Small intestine (tissue), 7 donors: ENCODE measurements at regions not wholly inside any gene's neighbourhood (a gene's known extent, or its start where the extent isn't known, plus 50 kb on each side); places are given as distances from the start of the nearest gene placed in this dataset.
A peak's percentile ranks its signal among the peaks of the same experiment; 100 is the strongest.

Source experiments
- DNase-seq, 2 donors: peaks; one replicate each; pipeline versions ENCODE4 v3.0.0 to v3.0.0-alpha.2; 2013
- FAIRE-seq: peaks from 2 replicates; lab custom pipeline; 2012; peaks lifted over from hg19 to GRCh38; lab: Jason Lieb, UNC
- H3K27ac ChIP-seq, 3 donors: one replicate each; pipeline ENCODE4 v1.5.1; 2013; ENCODE audit warnings: low read length in 2 of 3, mild to moderate bottlenecking in 2 of 3, control low read depth in 1 of 3, inconsistent platforms in 1 of 3, low read depth in 1 of 3, moderate library complexity in 1 of 3
- H3K27me3 ChIP-seq, 3 donors: one replicate each; pipeline ENCODE4 v1.6.1; 2013; ENCODE audit warnings: low read length in 3 of 3, inconsistent platforms in 1 of 3; ENCODE audit not compliant: control insufficient read depth in 3 of 3, insufficient read depth in 3 of 3
- H3K36me3 ChIP-seq, 3 donors: one replicate each; pipeline ENCODE4 v1.6.1; 2013; ENCODE audit warnings: low read length in 3 of 3, inconsistent platforms in 1 of 3, low read depth in 1 of 3, mild to moderate bottlenecking in 1 of 3, moderate library complexity in 1 of 3; ENCODE audit not compliant: control insufficient read depth in 3 of 3, insufficient read depth in 2 of 3
- H3K4me1 ChIP-seq, 3 donors: one replicate each; pipeline ENCODE4 v1.6.1; 2013; ENCODE audit warnings: low read length in 2 of 3, inconsistent platforms in 1 of 3, low read depth in 1 of 3, mild to moderate bottlenecking in 1 of 3, moderate library complexity in 1 of 3; ENCODE audit not compliant: control insufficient read depth in 3 of 3, insufficient read depth in 2 of 3
- H3K4me3 ChIP-seq, 3 donors: one replicate each; pipeline ENCODE4 v1.5.1; 2013; ENCODE audit warnings: low read length in 3 of 3, control low read depth in 1 of 3, inconsistent platforms in 1 of 3, low read depth in 1 of 3, mild to moderate bottlenecking in 1 of 3, moderate library complexity in 1 of 3
- H3K9me3 ChIP-seq, 2 donors: one replicate each; pipeline ENCODE4 v1.6.1; 2013; ENCODE audit warnings: low read depth in 1 of 2, low read length in 1 of 2; ENCODE audit not compliant: control insufficient read depth in 2 of 2, insufficient read depth in 1 of 2
- WGBS, 3 donors: extraction: QIAGEN DNeasy Blood & Tissue Kit; methylation state at CpG; one replicate each; pipeline ENCODE4 v1.1.7; 2013; 5-methylcytosine and 5-hydroxymethylcytosine counted together
- donor health status: healthy with polysubstance abuse.
- donor health status: control.
- donor health status: control.
- donor health status: Bipolar disorder and iron deficiency.
- donor health status: healthy.

DNA sequence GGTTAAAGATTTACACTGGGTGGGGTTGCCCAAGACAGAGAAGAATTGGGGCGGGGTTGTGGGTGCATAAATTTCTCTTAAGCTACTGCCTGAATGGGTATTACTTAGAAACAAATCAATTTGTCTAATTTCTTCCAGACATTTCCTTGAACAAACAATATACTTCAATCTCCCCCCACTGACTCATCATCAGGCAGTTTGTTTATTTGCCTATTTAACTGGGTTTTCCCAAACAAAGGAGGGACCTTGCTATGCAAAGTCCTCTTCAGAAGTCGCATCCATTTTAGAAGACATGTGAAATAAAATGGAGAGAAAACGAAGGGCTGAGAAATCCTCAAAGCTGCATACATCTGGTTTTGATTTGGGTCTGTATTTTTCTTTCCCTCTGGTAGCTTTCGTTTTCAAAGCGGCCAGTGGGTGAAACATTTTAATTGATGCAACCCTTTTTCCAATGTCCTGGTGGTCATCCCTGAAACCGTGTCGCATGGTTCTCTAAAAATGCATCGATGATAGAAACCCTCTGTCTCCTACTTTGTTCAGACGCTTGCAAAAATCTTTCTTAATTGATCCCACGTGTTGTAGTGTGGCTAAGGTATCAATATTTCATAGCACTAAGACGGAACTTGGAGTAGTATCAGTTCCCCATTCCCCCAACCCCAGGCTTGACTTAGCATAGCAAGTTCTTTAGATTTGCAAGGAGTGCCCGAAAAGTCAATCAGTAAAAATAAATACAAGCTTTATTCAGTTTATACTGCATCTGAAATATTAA, 115.1 kb upstream of the MXRA5 start:
- no peaks in the 10 kb centered on the region for H3K4me1 ChIP-seq
- peak overlapping the region in 1 of 3 donors; percentile 16 for H3K27ac ChIP-seq
- 60 to 81% (median 78%) methylated on average over 12 of the region's 12 CpGs for WGBS, 3 donors
- H3K9me3 ChIP-seq = no peaks in the 10 kb centered on the region
- no peaks in the 10 kb centered on the region for H3K36me3 ChIP-seq
- H3K4me3 ChIP-seq = no peak overlapping the region
- H3K27me3 ChIP-seq = no peaks in the 10 kb centered on the region
- FAIRE-seq = no peak
- DNase-seq = no peak

DNA sequence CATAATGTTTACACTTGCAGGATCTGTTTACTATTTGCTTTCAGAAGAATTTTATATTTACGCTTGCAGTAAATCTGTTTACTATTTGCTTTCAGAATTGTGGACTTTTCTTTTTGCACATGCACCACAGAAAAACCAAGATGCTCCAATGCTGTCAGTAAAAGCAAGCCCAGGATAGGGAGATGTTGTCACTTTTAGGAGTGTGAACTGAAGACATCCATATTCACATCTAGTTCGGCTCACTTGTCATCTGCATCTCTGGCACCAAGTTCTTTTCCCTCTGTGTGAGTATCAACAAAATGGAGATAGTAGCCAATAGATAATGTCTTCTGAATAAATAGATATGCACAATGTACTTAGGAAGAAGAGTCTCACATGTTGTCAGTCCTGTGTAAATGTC, 109.3 kb upstream of the MXRA5 start:
- 67 to 84% (median 82%) methylated on average over 2 of the region's 2 CpGs for WGBS, 3 donors
- no peaks in the 10 kb centered on the region for H3K27me3 ChIP-seq
- no peak overlapping the region for H3K27ac ChIP-seq
- no peak for DNase-seq
- H3K4me1 ChIP-seq = no peaks in the 10 kb centered on the region
- no peak for FAIRE-seq
- H3K4me3 ChIP-seq = no peak overlapping the region
- no peaks in the 10 kb centered on the region for H3K9me3 ChIP-seq
- no peaks in the 10 kb centered on the region for H3K36me3 ChIP-seq

DNA sequence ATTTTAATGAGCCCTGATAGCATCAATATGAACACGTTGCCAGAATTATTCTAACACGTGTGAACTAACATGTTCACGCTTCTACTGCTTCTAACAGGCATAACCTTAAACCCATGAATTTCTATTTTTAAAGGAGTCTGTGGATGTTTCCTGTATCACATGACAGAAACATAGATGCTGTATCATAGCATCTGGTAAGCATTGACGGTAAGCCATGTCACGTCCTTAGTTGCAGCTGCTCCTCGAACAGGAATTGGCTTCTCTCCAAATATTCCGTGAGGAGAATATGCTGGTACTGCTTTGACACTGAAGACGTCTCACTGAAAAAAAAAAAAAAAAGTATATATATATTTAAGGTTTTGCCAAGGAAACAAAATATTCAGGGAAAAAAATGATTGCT, 105.1 kb upstream of the MXRA5 start:
- 57 to 65% (median 63%) methylated on average over 8 of the region's 8 CpGs for WGBS, 3 donors
- no peaks in the 10 kb centered on the region for H3K9me3 ChIP-seq
- FAIRE-seq = no peak
- no peaks in the 10 kb centered on the region for H3K36me3 ChIP-seq
- no peaks in the 10 kb centered on the region for H3K4me1 ChIP-seq
- H3K4me3 ChIP-seq = no peak overlapping the region
- no peak overlapping the region for H3K27ac ChIP-seq
- no peaks in the 10 kb centered on the region for H3K27me3 ChIP-seq
- DNase-seq = no peak

DNA sequence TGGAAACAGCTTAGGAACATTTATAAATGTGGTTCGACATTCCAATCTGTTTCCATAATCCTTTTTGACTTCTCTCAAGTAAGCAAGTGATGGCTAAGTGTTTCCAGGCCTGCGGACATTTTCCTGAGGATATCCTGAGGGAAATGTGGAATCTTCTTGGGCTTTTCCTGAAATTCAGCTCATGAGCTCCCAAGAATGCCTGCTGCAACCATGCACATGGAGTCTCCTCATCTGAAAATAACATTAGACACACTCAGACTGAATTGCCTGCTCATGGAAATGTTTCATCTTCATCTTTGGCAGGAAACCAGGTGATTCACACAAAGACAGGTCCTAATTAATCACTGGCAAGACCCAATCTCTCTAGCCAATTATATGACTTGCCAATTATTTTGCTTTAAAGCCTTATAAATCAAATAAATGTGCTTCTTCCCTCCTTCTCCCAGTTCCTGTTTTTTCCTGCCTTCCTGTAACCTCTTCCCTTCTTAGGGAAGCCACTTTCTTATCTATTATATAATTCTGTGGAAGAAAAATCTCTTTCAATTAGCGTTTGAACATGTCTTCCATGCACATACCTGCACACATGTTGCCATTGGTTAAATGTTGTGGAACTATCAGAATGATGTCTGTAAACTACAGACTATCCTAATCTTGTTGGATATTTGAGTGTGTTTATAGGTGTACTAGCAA, 104.6 kb upstream of the MXRA5 start:
- 47 to 75% (median 65%) methylated on average over 3 of the region's 3 CpGs for WGBS, 3 donors
- FAIRE-seq (peak; percentile 78), DNase-seq (no peak)
- no peaks in the 10 kb centered on the region for H3K36me3 ChIP-seq
- H3K4me1 ChIP-seq = no peaks in the 10 kb centered on the region
- no peaks in the 10 kb centered on the region for H3K27me3 ChIP-seq
- no peak overlapping the region for H3K4me3 ChIP-seq
- no peak overlapping the region for H3K27ac ChIP-seq
- no peaks in the 10 kb centered on the region for H3K9me3 ChIP-seq

DNA sequence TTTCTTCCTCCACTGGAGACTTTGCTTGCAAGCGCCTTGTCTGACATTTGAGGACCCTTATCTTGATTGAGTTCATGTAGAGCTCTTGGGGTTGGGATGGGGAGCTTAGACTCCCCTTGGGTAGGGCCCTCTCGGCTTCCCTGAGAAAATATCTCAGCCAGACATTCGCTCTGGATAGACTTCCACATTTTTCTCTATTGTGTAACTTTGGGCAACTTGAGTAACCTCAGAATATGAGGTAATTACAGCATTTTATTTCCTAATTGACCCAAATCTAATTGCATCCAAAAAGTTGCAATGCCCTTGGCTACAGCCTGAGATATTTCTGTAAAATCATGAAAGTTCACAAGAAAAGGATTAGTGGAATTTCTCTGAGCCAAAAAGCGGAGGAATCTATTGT, 102.8 kb upstream of the MXRA5 start:
- Histone ChIP-seq H3K9me3 (no peaks in the 10 kb centered on the region), H3K4me1 (no peaks in the 10 kb centered on the region), H3K27ac (no peak overlapping the region), H3K27me3 (no peaks in the 10 kb centered on the region), H3K36me3 (no peaks in the 10 kb centered on the region), H3K4me3 (no peak overlapping the region)
- FAIRE-seq (no peak), DNase-seq (no peak)
- 60 to 73% (median 61%) methylated on average over 4 of the region's 4 CpGs for WGBS, 3 donors

DNA sequence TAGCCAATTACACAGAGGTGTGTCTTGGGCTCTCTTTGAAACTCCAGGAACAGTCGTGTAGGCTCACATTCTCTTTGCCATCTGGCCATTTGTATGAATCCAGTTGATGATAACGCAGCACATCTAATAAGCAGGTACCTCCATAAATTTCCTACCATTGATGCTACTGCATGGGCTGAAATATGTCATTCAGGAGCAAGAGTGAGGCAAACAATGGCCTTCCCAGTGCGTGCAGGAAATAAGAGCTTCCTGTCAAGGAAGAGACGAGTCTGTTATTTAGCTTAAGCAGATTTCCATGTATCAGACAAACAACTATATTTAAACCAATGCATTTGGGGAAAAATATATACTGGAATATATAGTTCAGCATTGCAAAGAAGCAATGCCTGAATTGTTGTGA, 102.1 kb upstream of the MXRA5 start:
- Histone ChIP-seq H3K27ac (no peak overlapping the region), H3K9me3 (no peaks in the 10 kb centered on the region), H3K27me3 (no peaks in the 10 kb centered on the region), H3K4me3 (no peak overlapping the region), H3K4me1 (no peaks in the 10 kb centered on the region), H3K36me3 (no peaks in the 10 kb centered on the region)
- 72 to 78% (median 75%) methylated on average over 4 of the region's 4 CpGs for WGBS, 3 donors
- DNase-seq (no peak), FAIRE-seq (no peak)

DNA sequence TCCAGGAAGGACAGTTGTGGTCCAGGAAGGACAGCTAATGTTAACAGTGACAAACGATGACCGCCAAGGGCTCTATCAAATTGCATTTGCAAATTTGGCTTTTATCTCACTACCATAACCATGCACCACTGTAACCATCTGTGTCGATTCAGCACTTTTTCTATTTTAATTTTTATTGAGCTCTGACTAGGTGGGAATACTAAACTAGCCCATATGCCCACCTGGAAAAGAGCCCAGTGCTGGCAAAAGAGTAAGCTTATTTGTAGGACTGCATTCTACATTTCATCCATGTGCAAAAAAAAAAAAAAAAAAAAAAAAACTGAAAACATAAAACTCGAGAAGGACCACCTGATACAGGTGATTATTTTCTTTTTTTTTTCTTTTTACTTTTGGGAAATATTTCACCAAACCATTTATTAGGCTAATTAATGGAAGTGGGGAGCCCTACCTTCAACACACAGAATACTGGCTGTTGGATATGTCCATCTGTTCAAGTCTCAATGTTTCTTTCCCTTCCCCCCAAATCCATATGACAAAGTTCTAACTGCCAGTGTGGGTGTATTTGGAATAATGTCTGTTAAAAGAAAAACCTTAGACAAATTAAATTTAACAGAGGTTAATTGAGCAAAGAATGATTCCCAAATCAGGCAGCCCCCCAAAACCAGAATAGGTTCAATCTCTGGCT, 99.5 kb upstream of the MXRA5 start:
- DNase-seq (no peak), FAIRE-seq (no peak)
- 76 to 92% (median 87%) methylated on average over 4 of the region's 4 CpGs for WGBS, 3 donors
- Histone ChIP-seq H3K27ac (no peak overlapping the region), H3K9me3 (peaks cover 0 to 2% of the 10 kb centered on the region in 2 donors), H3K36me3 (no peaks in the 10 kb centered on the region), H3K27me3 (no peaks in the 10 kb centered on the region), H3K4me1 (no peaks in the 10 kb centered on the region), H3K4me3 (no peak overlapping the region)

DNA sequence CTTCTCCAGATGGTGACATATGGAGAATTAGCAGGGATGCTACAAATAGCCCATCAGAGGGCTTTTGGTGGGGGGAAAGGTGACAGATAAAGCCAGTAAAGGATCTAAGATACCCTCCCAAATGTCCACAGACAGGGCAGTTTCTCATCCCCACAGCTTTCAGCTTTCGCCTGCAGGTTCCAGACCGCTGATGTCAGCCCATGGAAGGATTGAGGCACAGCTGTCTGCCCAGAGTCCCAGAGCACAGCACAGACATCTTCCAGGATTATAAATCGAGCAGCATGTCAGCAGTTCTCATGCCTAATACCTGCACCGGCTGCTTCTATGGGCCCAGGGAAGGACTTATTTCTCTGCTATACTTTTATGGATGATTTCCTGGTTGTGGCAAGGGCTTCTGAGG, 96.7 kb upstream of the MXRA5 start:
- WGBS, 3 donors = 63 to 82% (median 63%) methylated on average over 4 of the region's 4 CpGs
- no peak overlapping the region for H3K27ac ChIP-seq
- H3K9me3 ChIP-seq = peaks cover 0 to 2% of the 10 kb centered on the region in 2 donors
- no peaks in the 10 kb centered on the region for H3K36me3 ChIP-seq
- no peaks in the 10 kb centered on the region for H3K4me1 ChIP-seq
- no peaks in the 10 kb centered on the region for H3K27me3 ChIP-seq
- no peak for DNase-seq
- FAIRE-seq = no peak
- no peak overlapping the region for H3K4me3 ChIP-seq
